ENCODE measurements at regions not wholly inside any gene's neighbourhood (a gene's known extent, or its start where the extent isn't known, plus 50 kb on each side); places are given as distances from the start of the nearest gene placed in this dataset.

- TF ChIP-seq, protein P1, sequence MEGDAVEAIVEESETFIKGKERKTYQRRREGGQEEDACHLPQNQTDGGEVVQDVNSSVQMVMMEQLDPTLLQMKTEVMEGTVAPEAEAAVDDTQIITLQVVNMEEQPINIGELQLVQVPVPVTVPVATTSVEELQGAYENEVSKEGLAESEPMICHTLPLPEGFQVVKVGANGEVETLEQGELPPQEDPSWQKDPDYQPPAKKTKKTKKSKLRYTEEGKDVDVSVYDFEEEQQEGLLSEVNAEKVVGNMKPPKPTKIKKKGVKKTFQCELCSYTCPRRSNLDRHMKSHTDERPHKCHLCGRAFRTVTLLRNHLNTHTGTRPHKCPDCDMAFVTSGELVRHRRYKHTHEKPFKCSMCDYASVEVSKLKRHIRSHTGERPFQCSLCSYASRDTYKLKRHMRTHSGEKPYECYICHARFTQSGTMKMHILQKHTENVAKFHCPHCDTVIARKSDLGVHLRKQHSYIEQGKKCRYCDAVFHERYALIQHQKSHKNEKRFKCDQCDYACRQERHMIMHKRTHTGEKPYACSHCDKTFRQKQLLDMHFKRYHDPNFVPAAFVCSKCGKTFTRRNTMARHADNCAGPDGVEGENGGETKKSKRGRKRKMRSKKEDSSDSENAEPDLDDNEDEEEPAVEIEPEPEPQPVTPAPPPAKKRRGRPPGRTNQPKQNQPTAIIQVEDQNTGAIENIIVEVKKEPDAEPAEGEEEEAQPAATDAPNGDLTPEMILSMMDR (IDR thresholded peaks at IDR 0.05): no peak
- TF ChIP-seq REST (IDR thresholded peaks at IDR 0.05; ENCODE audit: insufficient read depth in 1 of 2, low read depth in 2 of 2, low read length in 1 of 2) (no peak), POLR2AphosphoS5 (IDR thresholded peaks at IDR 0.05; ENCODE audit: low read depth, low read length) (no peak)
Measured at GRCh38 chrX:104310657-104311254, 56.0 kb upstream of the ESX1 start.

Measured in Panc1 (cell line).